K562 (cell line): ENCODE measurements at regions not wholly inside any gene's neighbourhood (a gene's known extent, or its start where the extent isn't known, plus 50 kb on each side); places are given as distances from the start of the nearest gene placed in this dataset.
A peak's percentile ranks its signal among the peaks of the same experiment; 100 is the strongest.

Source experiments
- ARNT ChIP-seq, 2 experiments: fragments of 450-650 bp; IDR thresholded peaks; 2 replicates each; pipeline ENCODE4 v1.6.1; 2016; ENCODE audit warnings: mild to moderate bottlenecking in 1 of 2
- EGR1 ChIP-seq: fragments of 450-650 bp; conservative IDR thresholded peaks from 2 replicates; pipeline ENCODE4 v1.6.1; 2017; ENCODE audit warnings: mild to moderate bottlenecking
- FOXA1 ChIP-seq: fragments of 450-650 bp; IDR thresholded peaks from 2 replicates; pipeline ENCODE4 v1.6.1; 2016; ENCODE audit warnings: mild to moderate bottlenecking, borderline replicate concordance
- FOXJ2 ChIP-seq: fragments of 200-800 bp; sonication (Bioruptor generic); IDR thresholded peaks from 2 replicates; pipeline ENCODE4 v1.6.1; 2016; ENCODE audit warnings: missing genetic modification characterization, missing compliant biosample characterization
- HCFC1 ChIP-seq: IDR thresholded peaks from 2 replicates; pipeline ENCODE4 v1.6.1; 2012; ENCODE audit warnings: low read depth, low read length, improper control_type of control experiment
- MTF1 ChIP-seq: fragments of 250-450 bp; sonication (Bioruptor Pico); IDR thresholded peaks from 2 replicates; pipeline ENCODE4 v1.9.0; 2021; ENCODE audit warnings: moderate library complexity, mild to moderate bottlenecking, inconsistent platforms, borderline replicate concordance
- MXI1 ChIP-seq: IDR thresholded peaks from 2 replicates; pipeline ENCODE4 v1.6.1; 2011; ENCODE audit warnings: low read depth, mild to moderate bottlenecking, improper control_type of control experiment, low read length
- RBBP5 ChIP-seq: fragments of 200-600 bp; sonication (generic); IDR thresholded peaks from 2 replicates; pipeline ENCODE4 v1.6.1; 2012; ENCODE audit warnings: borderline replicate concordance, mild to moderate bottlenecking, low read length, control low read depth, inconsistent platforms; ENCODE audit not compliant: insufficient read depth, poor library complexity, severe bottlenecking
- TAL1 ChIP-seq: fragments of 450-650 bp; IDR thresholded peaks from 2 replicates; pipeline ENCODE4 v1.6.1; 2016; ENCODE audit warnings: mild to moderate bottlenecking
- TCF7L2 ChIP-seq: fragments of 150-350 bp; IDR thresholded peaks from 2 replicates; pipeline ENCODE4 v1.6.1; 2016; ENCODE audit warnings: low read depth, mild to moderate bottlenecking, low read length, moderate library complexity
- TOE1 ChIP-seq, 2 experiments: fragments of 450-650 bp in 1 of 2; sonication (generic) in 1 of 2; formaldehyde crosslinking in 1 of 2; IDR thresholded peaks; 2 replicates each; pipeline versions ENCODE4 v1.7.1 to v1.8.0; 2016 to 2022; ENCODE audit warnings: borderline replicate concordance in 2 of 2, mild to moderate bottlenecking in 2 of 2, antibody characterized with exemption in 1 of 2, inconsistent platforms in 1 of 2, low read depth in 1 of 2, missing genetic modification reagents in 1 of 2, moderate library complexity in 1 of 2
- YBX1 ChIP-seq: fragments of 450-650 bp; IDR thresholded peaks from 2 replicates; pipeline ENCODE4 v1.7.1; 2016; ENCODE audit warnings: mild to moderate bottlenecking
- ZFP1 ChIP-seq: fragments of 450-650 bp; formaldehyde crosslinking; IDR thresholded peaks from 2 replicates; pipeline ENCODE4 v1.4.0; 2020; ENCODE audit warnings: mild to moderate bottlenecking, mixed read lengths
- ZKSCAN8 ChIP-seq: fragments of 200-800 bp; sonication (Bioruptor generic); IDR thresholded peaks from 2 replicates; pipeline ENCODE4 v1.6.1; 2016; ENCODE audit warnings: missing genetic modification characterization, missing compliant biosample characterization
- ZNF212 ChIP-seq: fragments of 450-650 bp; formaldehyde crosslinking; IDR thresholded peaks from 2 replicates; pipeline ENCODE4 v1.4.0; 2020; ENCODE audit warnings: mild to moderate bottlenecking
- ZNF57 ChIP-seq: fragments of 450-650 bp; formaldehyde crosslinking; IDR thresholded peaks from 2 replicates; pipeline ENCODE4 v1.4.0; 2020; ENCODE audit warnings: mild to moderate bottlenecking, moderate library complexity
- ZNF717 ChIP-seq: fragments of 250-450 bp; sonication (Bioruptor Pico); IDR thresholded peaks from 2 replicates; pipeline ENCODE4 v1.5.0; 2021
- TF ChIP-seq, protein P1 (sequence below): sonication (generic); formaldehyde crosslinking; IDR thresholded peaks from 2 replicates; pipeline ENCODE4 v1.5.0; 2020; ENCODE audit warnings: missing genetic modification reagents
- TF ChIP-seq, protein P2 (sequence below), 2 experiments: fragments of 250-450 bp in 1 of 2; fragments of 450-650 bp in 1 of 2; sonication (Bioruptor Pico) in 1 of 2; IDR thresholded peaks; 2 replicates each; pipeline versions ENCODE4 v1.6.1 to v1.8.0; 2016 to 2021; ENCODE audit warnings: mild to moderate bottlenecking in 2 of 2, moderate library complexity in 2 of 2, missing compliant biosample characterization in 1 of 2, missing genetic modification characterization in 1 of 2
- TF ChIP-seq, protein P3 (sequence below): sonication (generic); formaldehyde crosslinking; IDR thresholded peaks from 2 replicates; pipeline ENCODE4 v1.8.0; 2023; ENCODE audit warnings: mild to moderate bottlenecking, missing genetic modification reagents
- TF ChIP-seq, protein P4 (sequence below), 2 experiments: fragments of 450-650 bp; conservative IDR thresholded peaks; 2 replicates each; pipeline ENCODE4 v1.6.1; 2017; ENCODE audit warnings: mild to moderate bottlenecking in 2 of 2, moderate library complexity in 2 of 2
- TF ChIP-seq, protein P5 (sequence below): fragments of 250-450 bp; sonication (Bioruptor Pico); IDR thresholded peaks from 2 replicates; pipeline ENCODE4 v1.4.0; 2020; ENCODE audit warnings: mild to moderate bottlenecking, moderate library complexity

DNA sequence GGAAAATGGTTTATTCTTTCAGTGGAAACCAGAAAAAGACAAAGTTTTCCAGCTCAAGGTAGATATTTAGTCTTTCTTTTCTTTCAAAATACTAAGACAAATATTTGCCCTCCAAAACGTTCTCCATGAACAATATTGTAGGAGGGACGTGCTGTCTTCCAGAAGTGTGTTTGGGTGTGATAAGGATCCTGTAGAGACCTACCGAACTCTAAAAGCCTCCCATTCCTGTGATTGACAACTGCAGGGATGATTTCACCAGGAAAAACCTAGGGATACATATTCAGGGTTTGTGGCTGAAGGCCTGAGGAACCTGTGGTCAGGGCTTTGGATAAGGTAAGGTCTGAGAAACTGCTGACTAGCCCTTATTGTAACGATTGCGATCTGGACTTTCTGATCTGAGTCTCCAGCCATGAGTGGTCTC, 167.1 kb downstream of the ZNF648 start (continued):
- no peak for TF ChIP-seq MXI1
- no peak for TF ChIP-seq TOE1 (IDR thresholded peaks at IDR 0.05; ENCODE audit: borderline replicate concordance)
- no peak for TF ChIP-seq TOE1 (CRISPR knock-in tag; IDR thresholded peaks at IDR 0.05; ENCODE audit: borderline replicate concordance, low read depth)
- TF ChIP-seq HCFC1 = no peak
- TF ChIP-seq, protein P1, sequence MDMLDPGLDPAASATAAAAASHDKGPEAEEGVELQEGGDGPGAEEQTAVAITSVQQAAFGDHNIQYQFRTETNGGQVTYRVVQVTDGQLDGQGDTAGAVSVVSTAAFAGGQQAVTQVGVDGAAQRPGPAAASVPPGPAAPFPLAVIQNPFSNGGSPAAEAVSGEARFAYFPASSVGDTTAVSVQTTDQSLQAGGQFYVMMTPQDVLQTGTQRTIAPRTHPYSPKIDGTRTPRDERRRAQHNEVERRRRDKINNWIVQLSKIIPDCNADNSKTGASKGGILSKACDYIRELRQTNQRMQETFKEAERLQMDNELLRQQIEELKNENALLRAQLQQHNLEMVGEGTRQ (CRISPR knock-in tag) = no peak
- TF ChIP-seq, protein P2, sequence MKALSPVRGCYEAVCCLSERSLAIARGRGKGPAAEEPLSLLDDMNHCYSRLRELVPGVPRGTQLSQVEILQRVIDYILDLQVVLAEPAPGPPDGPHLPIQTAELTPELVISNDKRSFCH (CRISPR knock-in tag; IDR thresholded peaks at IDR 0.05) = no peak
- TF ChIP-seq, protein P2 (tag; IDR thresholded peaks at IDR 0.05) = no peak
- TF ChIP-seq RBBP5 = peak; percentile 53
- TF ChIP-seq FOXA1 = no peak
- TF ChIP-seq, protein P3, sequence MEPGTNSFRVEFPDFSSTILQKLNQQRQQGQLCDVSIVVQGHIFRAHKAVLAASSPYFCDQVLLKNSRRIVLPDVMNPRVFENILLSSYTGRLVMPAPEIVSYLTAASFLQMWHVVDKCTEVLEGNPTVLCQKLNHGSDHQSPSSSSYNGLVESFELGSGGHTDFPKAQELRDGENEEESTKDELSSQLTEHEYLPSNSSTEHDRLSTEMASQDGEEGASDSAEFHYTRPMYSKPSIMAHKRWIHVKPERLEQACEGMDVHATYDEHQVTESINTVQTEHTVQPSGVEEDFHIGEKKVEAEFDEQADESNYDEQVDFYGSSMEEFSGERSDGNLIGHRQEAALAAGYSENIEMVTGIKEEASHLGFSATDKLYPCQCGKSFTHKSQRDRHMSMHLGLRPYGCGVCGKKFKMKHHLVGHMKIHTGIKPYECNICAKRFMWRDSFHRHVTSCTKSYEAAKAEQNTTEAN = no peak
- TF ChIP-seq ZNF212 (CRISPR knock-in tag) = no peak
- TF ChIP-seq, protein P4, sequence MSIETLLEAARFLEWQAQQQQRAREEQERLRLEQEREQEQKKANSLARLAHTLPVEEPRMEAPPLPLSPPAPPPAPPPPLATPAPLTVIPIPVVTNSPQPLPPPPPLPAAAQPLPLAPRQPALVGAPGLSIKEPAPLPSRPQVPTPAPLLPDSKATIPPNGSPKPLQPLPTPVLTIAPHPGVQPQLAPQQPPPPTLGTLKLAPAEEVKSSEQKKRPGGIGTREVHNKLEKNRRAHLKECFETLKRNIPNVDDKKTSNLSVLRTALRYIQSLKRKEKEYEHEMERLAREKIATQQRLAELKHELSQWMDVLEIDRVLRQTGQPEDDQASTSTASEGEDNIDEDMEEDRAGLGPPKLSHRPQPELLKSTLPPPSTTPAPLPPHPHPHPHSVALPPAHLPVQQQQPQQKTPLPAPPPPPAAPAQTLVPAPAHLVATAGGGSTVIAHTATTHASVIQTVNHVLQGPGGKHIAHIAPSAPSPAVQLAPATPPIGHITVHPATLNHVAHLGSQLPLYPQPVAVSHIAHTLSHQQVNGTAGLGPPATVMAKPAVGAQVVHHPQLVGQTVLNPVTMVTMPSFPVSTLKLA (conservative IDR thresholded peaks at IDR 0.05) = no peak
- TF ChIP-seq ZNF717 = no peak
- TF ChIP-seq, protein P5, sequence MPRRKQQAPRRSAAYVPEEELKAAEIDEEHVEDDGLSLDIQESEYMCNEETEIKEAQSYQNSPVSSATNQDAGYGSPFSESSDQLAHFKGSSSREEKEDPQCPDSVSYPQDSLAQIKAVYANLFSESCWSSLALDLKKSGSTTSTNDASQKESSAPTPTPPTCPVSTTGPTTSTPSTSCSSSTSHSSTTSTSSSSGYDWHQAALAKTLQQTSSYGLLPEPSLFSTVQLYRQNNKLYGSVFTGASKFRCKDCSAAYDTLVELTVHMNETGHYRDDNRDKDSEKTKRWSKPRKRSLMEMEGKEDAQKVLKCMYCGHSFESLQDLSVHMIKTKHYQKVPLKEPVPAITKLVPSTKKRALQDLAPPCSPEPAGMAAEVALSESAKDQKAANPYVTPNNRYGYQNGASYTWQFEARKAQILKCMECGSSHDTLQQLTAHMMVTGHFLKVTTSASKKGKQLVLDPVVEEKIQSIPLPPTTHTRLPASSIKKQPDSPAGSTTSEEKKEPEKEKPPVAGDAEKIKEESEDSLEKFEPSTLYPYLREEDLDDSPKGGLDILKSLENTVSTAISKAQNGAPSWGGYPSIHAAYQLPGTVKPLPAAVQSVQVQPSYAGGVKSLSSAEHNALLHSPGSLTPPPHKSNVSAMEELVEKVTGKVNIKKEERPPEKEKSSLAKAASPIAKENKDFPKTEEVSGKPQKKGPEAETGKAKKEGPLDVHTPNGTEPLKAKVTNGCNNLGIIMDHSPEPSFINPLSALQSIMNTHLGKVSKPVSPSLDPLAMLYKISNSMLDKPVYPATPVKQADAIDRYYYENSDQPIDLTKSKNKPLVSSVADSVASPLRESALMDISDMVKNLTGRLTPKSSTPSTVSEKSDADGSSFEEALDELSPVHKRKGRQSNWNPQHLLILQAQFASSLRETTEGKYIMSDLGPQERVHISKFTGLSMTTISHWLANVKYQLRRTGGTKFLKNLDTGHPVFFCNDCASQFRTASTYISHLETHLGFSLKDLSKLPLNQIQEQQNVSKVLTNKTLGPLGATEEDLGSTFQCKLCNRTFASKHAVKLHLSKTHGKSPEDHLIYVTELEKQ = no peak
- peak; percentile 65 for TF ChIP-seq TAL1
- peak; percentile 63; the same call in 1 of the 2 replicates for TF ChIP-seq FOXJ2 (tag)
- TF ChIP-seq ZKSCAN8 (CRISPR knock-in tag) = no peak
- TF ChIP-seq MTF1 (CRISPR knock-in tag) = no peak
- no peak for TF ChIP-seq ZFP1 (CRISPR knock-in tag)
- no peak for TF ChIP-seq ARNT (IDR thresholded peaks at IDR 0.05)
- TF ChIP-seq TCF7L2 = no peak
- no peak for TF ChIP-seq ZNF57 (CRISPR knock-in tag)
- TF ChIP-seq YBX1 = no peak
- no peak for TF ChIP-seq EGR1
